ENCODE measurements at regions not wholly inside any gene's neighbourhood (a gene's known extent, or its start where the extent isn't known, plus 50 kb on each side); places are given as distances from the start of the nearest gene placed in this dataset.
A peak's percentile ranks its signal among the peaks of the same experiment; 100 is the strongest.

DNA sequence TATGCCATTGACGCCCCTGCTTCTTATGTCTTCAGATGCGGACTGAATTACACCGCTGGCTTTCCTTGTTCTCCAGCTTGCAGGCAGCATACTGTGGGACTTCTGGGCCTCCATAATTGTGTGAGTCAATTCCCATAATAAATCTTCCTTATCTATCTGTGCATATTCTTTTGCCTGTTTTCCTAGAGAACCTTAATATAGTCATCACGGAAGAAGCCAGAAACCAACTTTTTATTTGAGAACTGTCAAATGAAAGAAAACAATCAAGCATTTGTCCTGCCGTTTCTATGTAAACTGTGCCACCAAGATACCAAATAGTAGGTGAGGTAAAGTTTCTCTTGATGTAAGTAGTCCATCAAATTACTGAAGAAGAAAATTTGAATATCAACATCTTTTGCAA, 51.8 kb upstream of the B3GALNT1 start:
- DNase-seq (no peak), ATAC-seq (no peak)
- intact Hi-C loops (cut with DNase I), result no loop called here

DNA sequence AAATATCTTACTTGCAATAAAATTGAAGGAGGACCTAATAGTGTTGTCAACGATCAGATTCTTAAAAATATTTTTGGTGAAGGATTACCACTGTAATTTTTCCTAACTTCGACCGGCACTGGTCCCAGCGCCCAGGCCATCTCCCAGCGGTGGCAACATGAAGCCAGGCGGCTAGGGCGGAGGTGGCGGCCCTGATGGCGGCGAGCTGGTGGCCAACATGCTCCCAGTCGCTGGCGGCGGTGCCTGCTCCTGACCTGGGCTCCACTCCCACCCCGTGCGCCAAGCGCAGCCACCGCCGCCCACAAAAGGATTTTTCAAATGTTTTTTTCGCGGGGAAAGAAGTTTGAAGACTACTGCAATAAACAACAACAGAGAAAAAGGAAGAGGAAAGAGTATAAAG, 56.5 kb upstream of the B3GALNT1 start:
- intact Hi-C loops (cut with DNase I), result no loop called here
- ATAC-seq (no peak), DNase-seq (no peak)

DNA sequence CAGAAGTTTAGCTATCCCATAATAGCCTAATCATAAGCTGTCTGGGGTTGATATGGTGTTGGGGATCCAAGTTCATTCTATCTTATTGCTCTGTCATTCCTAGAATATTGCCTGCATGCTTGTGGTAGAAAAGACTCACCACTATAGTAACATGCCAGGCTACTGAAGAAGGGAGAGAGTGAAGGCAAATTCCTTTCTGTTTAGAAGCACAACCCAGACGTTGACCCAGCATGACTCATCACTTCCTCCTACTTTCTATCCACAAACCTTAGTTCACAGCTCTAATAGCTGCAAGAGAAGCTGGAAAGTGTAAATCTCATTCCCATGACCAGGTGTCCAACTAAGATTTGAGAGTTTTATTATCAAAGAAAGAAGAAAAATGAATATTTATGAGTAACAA, 57.8 kb upstream of the NMD3 start:
- intact Hi-C loops (cut with DNase I), result no loop called here
- ATAC-seq (peak in 1 of 2 donors; percentile 54), DNase-seq (no peak)

DNA sequence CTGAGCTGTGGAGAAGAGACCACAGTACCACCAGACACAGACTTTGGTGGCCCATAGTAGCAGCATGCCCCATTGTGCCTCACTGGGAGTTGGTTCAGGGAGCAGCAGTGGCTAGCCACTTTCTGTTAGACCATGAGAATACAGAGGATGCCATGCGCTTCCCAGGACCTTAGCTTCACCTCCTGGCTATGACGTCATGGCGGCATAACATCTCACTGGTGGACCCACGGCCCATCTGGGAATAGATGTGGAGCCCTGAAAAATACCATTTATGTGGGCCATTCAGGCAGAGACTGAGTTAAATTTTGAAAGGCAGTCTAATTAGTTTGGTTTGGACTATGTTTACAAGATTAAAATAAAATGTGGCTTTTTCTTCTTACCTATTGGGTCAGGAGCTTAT, 55.1 kb upstream of the NMD3 start:
- ATAC-seq (no peak), DNase-seq (no peak)
- intact Hi-C loops (cut with DNase I), result no loop called here

DNA sequence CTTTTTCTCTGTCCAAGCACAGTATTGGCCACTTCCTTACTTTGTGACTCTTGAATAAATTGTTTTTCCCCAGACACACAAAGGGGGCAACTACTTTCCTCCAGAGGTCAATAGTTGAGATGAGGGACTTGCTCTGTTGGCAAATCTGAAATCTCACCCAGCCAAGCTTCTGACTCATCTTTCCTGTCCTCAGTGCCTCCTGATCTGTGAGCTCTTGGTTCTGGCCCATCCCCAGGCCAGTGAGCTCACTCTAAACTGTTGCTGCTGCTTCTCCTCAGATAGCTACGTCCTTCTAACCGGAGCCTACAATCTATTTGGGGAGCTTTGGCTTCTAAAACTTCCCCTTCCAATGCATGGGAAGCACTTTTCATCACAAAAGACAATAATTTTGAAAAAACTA, 50.0 kb upstream of the NMD3 start:
- ATAC-seq (peak; percentile 96 to 99), DNase-seq (peak; percentile 78)
- intact Hi-C loops (cut with DNase I), result no loop called here
